PC-9 (cell line): ENCODE measurements at regions not wholly inside any gene's neighbourhood (a gene's known extent, or its start where the extent isn't known, plus 50 kb on each side); places are given as distances from the start of the nearest gene placed in this dataset.

Experiments used
- CTCF ChIP-seq: fragments of 200-600 bp; sonication (generic); conservative IDR thresholded peaks from 2 replicates; pipeline ENCODE4 v1.6.1; 2017; ENCODE audit warnings: mixed run types, antibody characterized with exemption, mild to moderate bottlenecking, moderate library complexity
- EZH2 ChIP-seq: fragments of 200-600 bp; sonication (generic); IDR thresholded peaks from 2 replicates; pipeline ENCODE4 v1.8.0; 2017; ENCODE audit warnings: antibody characterized with exemption, low read depth

- TF ChIP-seq CTCF (no peak), EZH2 (no peak)
Measured at GRCh38 chr13:77386046-77386445, 59.2 kb upstream of the MYCBP2 start.
